Pancreas (tissue), 10 donors: ENCODE measurements at regions not wholly inside any gene's neighbourhood (a gene's known extent, or its start where the extent isn't known, plus 50 kb on each side); places are given as distances from the start of the nearest gene placed in this dataset.
A peak's percentile ranks its signal among the peaks of the same experiment; 100 is the strongest.

Experiments
- ATAC-seq, 4 donors: fragments of 200-7000 bp; cut with Tn5 transposase; one replicate each; pipeline versions ENCODE4 v1.8.0 to v1.9.1; 2020; ENCODE audit warnings: mild to moderate bottlenecking in 4 of 4, moderate library complexity in 4 of 4
- DNase-seq, 6 donors: peaks; one replicate each; pipeline ENCODE4 v3.0.0-alpha.2; 2020
- FAIRE-seq: peaks from 2 replicates; lab custom pipeline; 2012; peaks lifted over from hg19 to GRCh38; lab: Jason Lieb, UNC
- H3K27ac ChIP-seq, 4 donors: fragments of 200-600 bp; sonication (generic); 1 replicate in 3 of 4; 2 replicates in 1 of 4; pipeline versions ENCODE4 v1.5.0 to v1.8.0; 2020
- H3K27me3 ChIP-seq, 4 donors: fragments of 200-600 bp; one replicate each; pipeline ENCODE4 v1.8.0; 2021
- H3K36me3 ChIP-seq, 3 donors: fragments of 200-600 bp; sonication (generic) in 1 of 3; one replicate each; pipeline versions ENCODE4 v1.5.0 to v1.8.0; 2020 to 2021
- H3K4me1 ChIP-seq, 3 donors: fragments of 200-600 bp; one replicate each; pipeline ENCODE4 v1.8.0; 2021
- H3K4me3 ChIP-seq, 4 donors: fragments of 200-600 bp; sonication (generic) in 2 of 4; one replicate each; pipeline versions ENCODE4 v1.5.0 to v1.8.0; 2020 to 2021
- H3K9me3 ChIP-seq, 4 donors: fragments of 200-600 bp; one replicate each; pipeline ENCODE4 v1.8.0; 2021
- CTCF ChIP-seq, 4 donors: fragments of 200-600 bp; sonication (generic) in 3 of 4; IDR thresholded peaks; one replicate each; pipeline versions ENCODE4 v1.5.0 to v1.8.0; 2021; ENCODE audit warnings: antibody characterized with exemption in 4 of 4
- WGBS, 2 donors: extraction: QIAGEN DNeasy Blood & Tissue Kit; methylation state at CpG; one replicate each; pipeline ENCODE4 v1.1.7; 2013; 5-methylcytosine and 5-hydroxymethylcytosine counted together
- intact Hi-C, 3 donors: fragments of 100-400 bp; cut with DNase I; formaldehyde crosslinking; loops; one replicate each; pipeline versions ENCODE4 v1.11.1 to v1.14.2; 2022
- donor health status: healthy with polysubstance abuse.
- donor health status: DM: no; HTN: no; CAD: no; lungs with moderate emphysema.
- donor health status: DM: no; HTN: no; CAD: no.
- donor health status: control.
- donor health status: control.
- donor health status: Bipolar disorder and iron deficiency.
- donor health status: DM: yes; HTN: yes; CAD: no.
- donor health status: DM: no; HTN: no; CAD: no.
- donor health status: DM: no; HTN: no; CAD: no.
- donor health status: DM: yes; HTN: yes; CAD: no.

DNA sequence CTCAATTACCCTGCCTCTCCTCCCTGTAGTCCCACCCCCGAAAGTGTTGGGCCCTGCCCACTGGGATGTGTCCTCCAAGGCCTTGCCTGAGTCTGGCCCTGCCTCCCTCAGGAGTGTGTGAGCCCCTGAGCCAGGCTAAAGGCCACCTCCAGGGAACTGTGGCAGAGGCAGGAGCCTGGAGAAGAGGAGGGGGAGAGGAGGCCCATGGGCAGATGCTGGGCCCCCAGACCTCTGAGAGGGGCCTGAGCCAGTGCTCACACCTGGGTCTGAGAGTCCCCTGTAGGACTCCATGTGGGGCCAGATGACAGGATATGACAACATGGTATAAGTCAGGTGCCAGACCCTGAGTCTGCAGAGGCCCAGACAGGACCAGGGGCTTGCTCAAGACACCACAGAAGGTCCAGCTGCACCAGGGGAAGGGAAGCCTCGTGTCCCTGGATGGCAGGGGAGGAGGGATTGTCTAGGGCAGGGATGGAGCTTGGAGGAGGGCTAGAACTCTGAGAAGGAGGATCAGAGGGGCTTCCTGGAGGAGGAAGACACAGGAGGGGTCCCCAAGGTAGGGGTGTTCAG, 217.9 kb downstream of the TBC1D2B start:
- H3K4me3 ChIP-seq = peak overlapping the region in 1 of 4 donors; percentile 18
- peak overlapping the region in 3 of 4 donors; percentile 39 to 48 (median 39) for H3K27ac ChIP-seq
- no peaks in the 10 kb centered on the region for H3K27me3 ChIP-seq
- WGBS, 2 donors = 58 to 75% methylated on average over 2 of the region's 2 CpGs
- H3K9me3 ChIP-seq = no peaks in the 10 kb centered on the region
- intact Hi-C loops = no loop called here
- no peaks in the 10 kb centered on the region for H3K4me1 ChIP-seq
- no peaks in the 10 kb centered on the region for H3K36me3 ChIP-seq
- no peak for TF ChIP-seq CTCF (IDR thresholded peaks at IDR 0.05)
- peak; percentile 65 to 92 (median 86) for DNase-seq
- ATAC-seq = peak; percentile 86 to 96 (median 93)
- FAIRE-seq = no peak

DNA sequence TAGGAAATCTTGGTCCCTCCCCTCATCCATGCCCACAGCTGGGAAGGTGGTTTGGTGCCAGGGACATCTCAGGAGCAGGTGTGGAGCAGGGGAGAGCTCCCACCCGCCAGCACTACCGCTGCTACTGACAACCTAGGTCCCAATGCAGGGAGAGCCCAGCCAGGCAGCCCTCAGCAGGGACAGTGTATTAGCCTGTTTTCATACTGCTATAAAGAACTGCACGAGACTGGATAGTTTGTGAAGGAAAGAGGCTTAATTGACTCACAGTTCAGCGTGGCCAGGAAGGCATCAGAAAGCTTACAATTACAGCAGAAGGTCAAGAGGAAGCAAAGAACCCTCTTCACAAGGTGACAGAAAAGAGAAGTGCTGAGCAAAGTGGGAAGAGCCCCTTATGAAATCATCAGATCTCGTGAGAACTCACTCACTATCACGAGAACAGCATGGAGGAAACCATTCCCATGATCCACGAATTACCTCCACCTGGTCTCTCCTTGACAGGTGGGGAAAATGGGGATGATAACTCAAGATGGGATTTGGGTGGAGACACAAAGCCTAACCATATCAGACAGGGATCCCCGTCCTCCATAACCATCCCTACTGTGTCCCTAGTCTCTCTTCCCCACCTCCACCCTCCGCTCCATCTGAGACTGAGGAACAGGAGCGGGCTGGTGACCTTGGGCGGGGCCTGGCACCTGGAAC, 218.6 kb downstream of the TBC1D2B start:
- FAIRE-seq (no peak), DNase-seq (peak; percentile 57 to 83 (median 74)), ATAC-seq (peak; percentile 78 to 84 (median 80))
- whole genome bisulfite sequencing, 2 donors = 37 to 41% methylated on average over 11 of the region's 11 CpGs
- H3K36me3 ChIP-seq = no peaks in the 10 kb centered on the region
- intact Hi-C loops = no loop called here
- peak overlapping the region in 1 of 4 donors; percentile 18 for H3K4me3 ChIP-seq
- no peak for TF ChIP-seq CTCF (IDR thresholded peaks at IDR 0.05)
- peak overlapping the region in 3 of 4 donors; percentile 30 to 48 (median 39) for H3K27ac ChIP-seq
- H3K4me1 ChIP-seq = no peaks in the 10 kb centered on the region
- H3K9me3 ChIP-seq = no peaks in the 10 kb centered on the region
- no peaks in the 10 kb centered on the region for H3K27me3 ChIP-seq

- DNase-seq = peak in 1 of 6 donors; percentile 24
Observed at GRCh38 chr15:77857419-77857818, 220.1 kb downstream of the TBC1D2B start.

DNA sequence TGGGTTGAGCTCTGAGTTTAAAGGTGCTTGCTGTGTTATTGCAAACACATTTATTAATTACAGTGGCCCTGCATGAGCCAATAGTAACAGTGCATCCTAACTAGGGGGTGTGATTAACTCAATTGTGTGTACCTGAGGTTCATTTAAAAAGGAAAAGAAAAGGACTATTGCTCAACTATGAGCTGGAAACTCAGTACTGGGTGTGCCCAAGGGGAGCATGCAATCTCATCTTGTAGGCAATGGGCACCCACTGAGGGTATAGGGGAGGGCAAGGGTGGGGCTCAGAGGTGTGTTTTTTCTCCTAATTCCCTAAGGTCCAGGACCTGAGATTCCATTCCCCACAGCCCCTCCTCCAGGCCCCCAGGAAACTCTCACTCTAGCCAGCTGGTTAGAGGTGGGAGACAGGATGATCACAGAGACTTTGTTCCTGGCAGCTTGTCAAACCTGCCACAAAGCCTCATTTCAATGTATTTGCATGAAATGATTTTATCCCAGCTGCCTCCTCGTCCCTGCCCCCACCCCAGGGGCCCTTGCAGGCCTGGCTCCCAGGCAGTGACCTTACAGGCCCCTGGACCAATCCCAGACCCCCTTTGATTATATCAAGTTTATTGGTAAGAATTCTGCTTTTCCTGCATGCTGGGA, 220.7 kb downstream of the TBC1D2B start:
- H3K36me3 ChIP-seq = no peaks in the 10 kb centered on the region
- H3K27me3 ChIP-seq = no peaks in the 10 kb centered on the region
- H3K9me3 ChIP-seq = no peaks in the 10 kb centered on the region
- ATAC-seq (no peak), DNase-seq (no peak), FAIRE-seq (no peak)
- no peak overlapping the region for H3K4me3 ChIP-seq
- no peak overlapping the region for H3K27ac ChIP-seq
- no peak for TF ChIP-seq CTCF (IDR thresholded peaks at IDR 0.05)
- 77 to 100% methylated on average over 1 of the region's 1 CpG for WGBS, 2 donors
- H3K4me1 ChIP-seq = no peaks in the 10 kb centered on the region
- intact Hi-C loops = no loop called here

More at GRCh38 chr15:77857419-77857818, 220.1 kb downstream of the TBC1D2B start:
- no peak for ATAC-seq
- Histone ChIP-seq H3K27ac (no peak overlapping the region), H3K4me3 (no peak overlapping the region), H3K9me3 (no peaks in the 10 kb centered on the region), H3K4me1 (no peaks in the 10 kb centered on the region), H3K27me3 (no peaks in the 10 kb centered on the region), H3K36me3 (no peaks in the 10 kb centered on the region)
- WGBS, 2 donors = 89% methylated on average over 7 of the region's 7 CpGs
- intact Hi-C loops = no loop called here
- TF ChIP-seq CTCF (IDR thresholded peaks at IDR 0.05) = no peak
- FAIRE-seq = no peak
